OCI-LY7 (cell line): ENCODE measurements at regions not wholly inside any gene's neighbourhood (a gene's known extent, or its start where the extent isn't known, plus 50 kb on each side); places are given as distances from the start of the nearest gene placed in this dataset.

Source experiments
- BruUV-seq: library from RNA; stranded (reverse); fragments of 400-500 nt; replicated peaks from 2 replicates; lab custom pipeline; 2021; lab: Mats Ljungman, UMichigan
- CTCF ChIA-PET: fragments of 300-600 bp; sonication (Branson Sonifier 250); formaldehyde crosslinking; loops from one replicate; lab custom pipeline; 2022; ENCODE audit warnings: antibody characterized with exemption; ENCODE audit not compliant: unreplicated experiment; lab: Charles Lee
- POLR2A ChIA-PET: fragments of 300-600 bp; sonication (Branson Sonifier 250); formaldehyde crosslinking; loops from one replicate; lab custom pipeline; 2022; ENCODE audit warnings: antibody characterized with exemption; lab: Charles Lee
- DNase-seq: peaks from one replicate; pipeline ENCODE4 v3.0.0-alpha.2; 2015; ENCODE audit warnings: low spot score
- H2AFZ ChIP-seq: fragments of 200-600 bp; sonication (generic), shearing (Covaris generic); 2 replicates; pipeline ENCODE4 v1.6.1; 2014; ENCODE audit warnings: mild to moderate bottlenecking, antibody characterized with exemption, low read length, moderate library complexity
- H3K27ac ChIP-seq: fragments of 200-600 bp; sonication (generic); 2 replicates; pipeline ENCODE4 v1.5.1; 2014; ENCODE audit warnings: mixed run types, low read depth, mild to moderate bottlenecking, moderate library complexity, low read length, inconsistent platforms; ENCODE audit not compliant: poor library complexity, severe bottlenecking
- H3K36me3 ChIP-seq: fragments of 200-600 bp; sonication (generic); 2 replicates; pipeline ENCODE4 v1.6.1; 2014; ENCODE audit warnings: mild to moderate bottlenecking, antibody characterized with exemption, low read length, moderate library complexity, mixed read lengths; ENCODE audit not compliant: insufficient read depth
- H3K4me1 ChIP-seq: fragments of 200-600 bp; sonication (generic); 2 replicates; pipeline ENCODE4 v1.5.1; 2014; ENCODE audit warnings: mild to moderate bottlenecking, low read length; ENCODE audit not compliant: insufficient read depth, poor library complexity, severe bottlenecking
- H3K4me2 ChIP-seq: fragments of 200-600 bp; sonication (generic); 2 replicates; pipeline ENCODE4 v1.6.1; 2014; ENCODE audit warnings: mild to moderate bottlenecking, low read length
- H3K4me3 ChIP-seq: fragments of 200-600 bp; sonication (generic); 2 replicates; pipeline ENCODE4 v1.5.1; 2014; ENCODE audit warnings: mild to moderate bottlenecking, low read depth, low read length; ENCODE audit not compliant: poor library complexity, severe bottlenecking
- H3K79me2 ChIP-seq: fragments of 200-600 bp; sonication (generic); 2 replicates; pipeline ENCODE4 v1.6.1; 2016; ENCODE audit warnings: low read depth, mild to moderate bottlenecking, low read length, moderate library complexity, mixed read lengths; ENCODE audit not compliant: insufficient read depth
- H3K9me2 ChIP-seq: fragments of 200-600 bp; sonication (generic); 2 replicates; pipeline ENCODE4 v1.6.1; 2016; ENCODE audit warnings: mild to moderate bottlenecking, low read length, mixed read lengths; ENCODE audit not compliant: insufficient read depth
- H3K9me3 ChIP-seq: fragments of 200-600 bp; sonication (generic); 2 replicates; pipeline ENCODE4 v1.6.1; 2014; ENCODE audit warnings: mild to moderate bottlenecking, mixed run types, low read length, mixed read lengths
- H4K20me1 ChIP-seq: fragments of 200-600 bp; sonication (generic); 2 replicates; pipeline ENCODE4 v1.6.1; 2014; ENCODE audit warnings: mild to moderate bottlenecking, antibody characterized with exemption, low read length, moderate library complexity, mixed read lengths; ENCODE audit not compliant: insufficient read depth
- EZH2phosphoT487 ChIP-seq: fragments of 200-600 bp; sonication (generic); IDR thresholded peaks from 2 replicates; pipeline ENCODE4 v1.6.1; 2018; ENCODE audit warnings: low read depth, borderline replicate concordance, mild to moderate bottlenecking, mixed run types, antibody characterized with exemption, low read length, moderate library complexity, mixed read lengths
- intact Hi-C: fragments of 100-400 bp; cut with micrococcal nuclease; formaldehyde crosslinking; loops from one replicate; pipeline ENCODE4 v1.10.0; 2022; ENCODE audit not compliant: unreplicated experiment
- TF ChIP-seq, protein P1 (sequence below): fragments of 200-600 bp; sonication (generic); conservative IDR thresholded peaks from 2 replicates; pipeline ENCODE4 v1.5.1; 2014; ENCODE audit warnings: mild to moderate bottlenecking, antibody characterized with exemption, low read length, moderate library complexity, mixed read lengths

DNA sequence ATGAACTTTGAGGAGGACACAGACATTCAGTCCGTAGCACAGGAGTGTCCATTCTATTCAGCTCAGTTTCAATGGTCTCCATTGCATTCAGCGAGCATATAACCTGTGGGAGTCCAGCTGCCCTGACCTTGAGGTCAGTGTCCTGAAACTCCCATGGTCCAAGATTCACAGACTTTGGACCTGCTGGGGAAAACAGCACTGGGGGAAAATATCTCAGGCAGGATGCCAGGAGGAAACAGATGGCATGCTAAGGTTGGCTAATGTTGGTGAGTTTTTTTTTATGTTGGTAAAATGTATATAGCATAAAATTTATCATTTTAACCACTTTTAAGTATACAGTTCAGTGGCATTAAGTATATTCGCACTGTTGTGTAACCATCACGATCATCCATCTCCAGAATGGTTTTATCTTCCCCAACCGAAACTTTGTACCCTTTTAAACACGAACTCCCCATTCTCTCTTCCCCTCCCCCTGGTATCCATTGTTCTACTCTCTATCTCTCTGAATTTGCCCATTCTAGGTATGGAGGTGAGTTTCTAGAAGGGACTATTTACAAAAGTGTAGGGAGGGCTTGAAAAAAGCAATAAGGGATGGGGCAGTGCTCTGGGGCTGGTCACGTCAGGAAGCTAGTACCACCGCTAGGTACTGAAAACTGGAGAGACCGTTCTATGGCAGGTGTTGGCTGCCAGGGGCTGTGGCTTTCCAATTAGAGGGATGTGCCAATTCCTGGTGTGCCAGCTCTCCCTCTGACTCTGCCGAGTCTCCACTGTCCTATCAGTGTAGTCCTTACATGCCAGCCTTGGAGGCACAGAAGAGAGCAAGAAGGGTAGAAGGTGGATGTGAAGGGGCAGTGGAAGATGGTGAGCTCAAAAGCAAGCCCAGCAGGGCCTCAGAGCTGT, 85.3 kb downstream of the FOXD2 start:
- no peak overlapping the region for H3K4me3 ChIP-seq
- H3K4me2 ChIP-seq = no peak overlapping the region
- H3K4me1 ChIP-seq = no peaks in the 10 kb centered on the region
- no peak for DNase-seq
- BruUV-seq = no TSS peak
- H3K9me3 ChIP-seq = no peaks in the 10 kb centered on the region
- H4K20me1 ChIP-seq = no peaks in the 10 kb centered on the region
- no peaks in the 10 kb centered on the region for H3K9me2 ChIP-seq
- H3K79me2 ChIP-seq = no peaks in the 10 kb centered on the region
- H2AFZ ChIP-seq = no peak overlapping the region
- TF ChIP-seq EZH2phosphoT487 = no peak
- TF ChIP-seq, protein P1, sequence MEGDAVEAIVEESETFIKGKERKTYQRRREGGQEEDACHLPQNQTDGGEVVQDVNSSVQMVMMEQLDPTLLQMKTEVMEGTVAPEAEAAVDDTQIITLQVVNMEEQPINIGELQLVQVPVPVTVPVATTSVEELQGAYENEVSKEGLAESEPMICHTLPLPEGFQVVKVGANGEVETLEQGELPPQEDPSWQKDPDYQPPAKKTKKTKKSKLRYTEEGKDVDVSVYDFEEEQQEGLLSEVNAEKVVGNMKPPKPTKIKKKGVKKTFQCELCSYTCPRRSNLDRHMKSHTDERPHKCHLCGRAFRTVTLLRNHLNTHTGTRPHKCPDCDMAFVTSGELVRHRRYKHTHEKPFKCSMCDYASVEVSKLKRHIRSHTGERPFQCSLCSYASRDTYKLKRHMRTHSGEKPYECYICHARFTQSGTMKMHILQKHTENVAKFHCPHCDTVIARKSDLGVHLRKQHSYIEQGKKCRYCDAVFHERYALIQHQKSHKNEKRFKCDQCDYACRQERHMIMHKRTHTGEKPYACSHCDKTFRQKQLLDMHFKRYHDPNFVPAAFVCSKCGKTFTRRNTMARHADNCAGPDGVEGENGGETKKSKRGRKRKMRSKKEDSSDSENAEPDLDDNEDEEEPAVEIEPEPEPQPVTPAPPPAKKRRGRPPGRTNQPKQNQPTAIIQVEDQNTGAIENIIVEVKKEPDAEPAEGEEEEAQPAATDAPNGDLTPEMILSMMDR = no peak
- POLR2A ChIA-PET = no interaction called here
- intact Hi-C loops = no loop called here
- H3K27ac ChIP-seq = no peak overlapping the region
- CTCF ChIA-PET = no interaction called here
- no peaks in the 10 kb centered on the region for H3K36me3 ChIP-seq

DNA sequence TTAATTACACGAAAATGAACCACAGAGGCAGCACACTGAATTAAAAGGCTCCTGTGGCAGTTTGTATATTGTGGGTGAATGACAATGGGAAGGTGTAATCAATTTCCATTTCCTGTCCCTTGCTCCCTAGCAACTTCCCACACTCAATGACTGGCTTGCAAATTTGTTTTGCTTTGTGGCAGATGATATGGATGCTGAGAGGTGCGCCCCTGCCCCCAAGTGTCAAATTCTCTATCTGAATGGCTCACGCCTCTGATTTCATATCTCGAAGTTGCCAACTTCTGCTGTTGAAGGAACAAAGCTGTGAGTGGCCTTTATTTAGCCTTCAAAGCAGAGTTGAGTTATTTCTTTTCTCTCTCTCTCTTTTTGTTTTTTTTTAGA, 86.0 kb downstream of the FOXD2 start:
- H3K9me3 ChIP-seq = peaks cover 1% of the 10 kb centered on the region
- no TSS peak for BruUV-seq
- H3K79me2 ChIP-seq = no peaks in the 10 kb centered on the region
- H3K4me3 ChIP-seq = no peak overlapping the region
- no peaks in the 10 kb centered on the region for H3K36me3 ChIP-seq
- no peaks in the 10 kb centered on the region for H3K9me2 ChIP-seq
- POLR2A ChIA-PET = no interaction called here
- H3K27ac ChIP-seq = no peak overlapping the region
- TF ChIP-seq EZH2phosphoT487 = no peak
- TF ChIP-seq, protein P1 = no peak
- DNase-seq = no peak
- CTCF ChIA-PET = no interaction called here
- no peaks in the 10 kb centered on the region for H3K4me1 ChIP-seq
- intact Hi-C loops = no loop called here
- no peaks in the 10 kb centered on the region for H4K20me1 ChIP-seq
- no peak overlapping the region for H3K4me2 ChIP-seq
- no peak overlapping the region for H2AFZ ChIP-seq

DNA sequence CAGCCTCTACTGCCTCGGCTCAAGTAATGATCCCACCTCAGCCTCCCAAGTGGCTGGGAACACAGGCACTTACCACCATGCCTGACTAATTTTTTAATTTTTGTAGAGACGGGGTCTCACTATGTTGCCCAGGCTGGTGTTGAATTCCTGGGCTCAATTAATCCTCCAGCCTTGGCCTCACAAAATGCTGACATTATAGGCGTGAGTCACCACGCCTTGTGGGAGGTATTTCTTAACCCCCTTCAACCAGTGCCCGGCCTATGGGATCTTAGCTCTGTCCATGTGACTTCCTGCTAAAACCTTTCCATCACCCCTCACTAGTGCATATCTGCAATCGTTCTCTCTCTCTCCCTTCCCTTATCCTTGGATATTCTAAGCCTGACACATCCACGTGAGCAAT, 86.4 kb downstream of the FOXD2 start:
- H3K9me2 ChIP-seq = no peaks in the 10 kb centered on the region
- H3K4me3 ChIP-seq = no peak overlapping the region
- no TSS peak for BruUV-seq
- no peaks in the 10 kb centered on the region for H3K79me2 ChIP-seq
- no peaks in the 10 kb centered on the region for H4K20me1 ChIP-seq
- no peaks in the 10 kb centered on the region for H3K4me1 ChIP-seq
- H3K36me3 ChIP-seq = no peaks in the 10 kb centered on the region
- ChIA-PET POLR2A (no interaction called here), CTCF (no interaction called here)
- TF ChIP-seq EZH2phosphoT487 = no peak
- TF ChIP-seq, protein P1 = no peak
- H3K9me3 ChIP-seq = peaks cover 6% of the 10 kb centered on the region
- no peak overlapping the region for H3K4me2 ChIP-seq
- no peak for DNase-seq
- intact Hi-C loops = no loop called here
- no peak overlapping the region for H3K27ac ChIP-seq
- H2AFZ ChIP-seq = no peak overlapping the region
